Upper lobe of left lung (tissue), 6 donors: ENCODE measurements at regions not wholly inside any gene's neighbourhood (a gene's known extent, or its start where the extent isn't known, plus 50 kb on each side); places are given as distances from the start of the nearest gene placed in this dataset.

Experiments used
- ATAC-seq, 2 donors: fragments of 200-7000 bp; cut with Tn5 transposase; one replicate each; pipeline ENCODE4 v1.9.1; 2022; ENCODE audit warnings: mild to moderate bottlenecking in 2 of 2, moderate library complexity in 2 of 2; ENCODE audit not compliant: low FRiP score in 2 of 2
- DNase-seq, 2 donors: peaks; one replicate each; pipeline ENCODE4 v3.0.0-alpha.2; 2019 to 2020
- H3K27ac ChIP-seq, 4 donors: fragments of 200-600 bp; sonication (generic); one replicate each; pipeline ENCODE4 v1.5.1; 2016 to 2019
- H3K27me3 ChIP-seq, 4 donors: fragments of 200-600 bp; sonication (generic); one replicate each; pipeline ENCODE4 v1.5.1; 2017 to 2019
- H3K36me3 ChIP-seq, 4 donors: fragments of 200-600 bp; sonication (generic); one replicate each; pipeline ENCODE4 v1.5.1; 2016 to 2019
- H3K4me1 ChIP-seq, 4 donors: fragments of 200-600 bp; sonication (generic); one replicate each; pipeline ENCODE4 v1.5.1; 2018 to 2019
- H3K4me3 ChIP-seq, 4 donors: fragments of 200-600 bp; sonication (generic); one replicate each; pipeline ENCODE4 v1.5.1; 2017 to 2019; ENCODE audit warnings: mild to moderate bottlenecking in 2 of 4, moderate library complexity in 1 of 4
- H3K9me3 ChIP-seq, 4 donors: fragments of 200-600 bp; sonication (generic); one replicate each; pipeline ENCODE4 v1.5.1; 2018 to 2019
- EP300 ChIP-seq, 4 donors: sonication (generic); formaldehyde crosslinking; IDR thresholded peaks; one replicate each; pipeline ENCODE4 v1.5.1; 2017; ENCODE audit warnings: antibody characterized with exemption in 4 of 4, control low read depth in 2 of 4
- POLR2A ChIP-seq, 4 donors: fragments of 450-650 bp; IDR thresholded peaks; one replicate each; pipeline ENCODE4 v1.5.1; 2016 to 2017; ENCODE audit warnings: antibody characterized with exemption in 4 of 4, mild to moderate bottlenecking in 2 of 4
- POLR2AphosphoS5 ChIP-seq, 2 donors: sonication (generic); formaldehyde crosslinking; IDR thresholded peaks; one replicate each; pipeline ENCODE4 v1.5.1; 2017; ENCODE audit warnings: antibody characterized with exemption in 2 of 2
- WGBS, 2 donors: methylation state at CpG; one replicate each; pipeline ENCODE4 v1.1.5; 2017 to 2018; 5-methylcytosine and 5-hydroxymethylcytosine counted together
- TF ChIP-seq, protein P1 (sequence below), 6 experiments: fragments of 450-650 bp in 4 of 6; fragments of 200-600 bp in 2 of 6; sonication (generic) in 2 of 6; IDR thresholded peaks; one replicate each; pipeline ENCODE4 v1.5.1; 2016 to 2019; ENCODE audit warnings: antibody characterized with exemption in 6 of 6
- donor health status: DM: no; HTN: no; CAD: no; lungs with moderate emphysema.
- donor health status: DM: no; HTN: yes; CAD: no; lungs with severe emphysema.

DNA sequence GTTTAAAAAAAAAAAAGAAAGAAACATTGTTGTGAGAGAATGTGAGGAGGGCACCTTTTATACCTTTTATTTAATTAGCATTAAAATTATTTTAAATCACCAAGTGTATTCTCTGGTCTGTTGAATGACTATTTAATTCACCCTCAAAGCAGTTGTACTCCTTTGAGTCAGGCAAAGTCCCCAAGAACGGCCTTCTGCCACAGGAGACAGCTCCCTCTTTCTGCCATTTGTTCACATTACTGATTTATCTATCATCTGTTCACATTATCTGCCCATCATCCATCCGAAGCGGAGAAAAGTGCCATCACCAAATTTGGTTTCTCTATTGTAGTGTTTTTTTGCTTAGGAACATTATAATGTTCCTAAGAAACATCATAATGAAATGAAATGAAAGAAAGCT is 240.7 kb upstream of the DPP10 start:
- WGBS, 2 donors: 72 to 78% methylated on average over 3 of the region's 3 CpGs
- H3K4me3 ChIP-seq: no peak overlapping the region
- H3K27ac ChIP-seq: no peak overlapping the region
- DNase-seq: no peak
- H3K27me3 ChIP-seq: no peaks in the 10 kb centered on the region
- H3K36me3 ChIP-seq: no peaks in the 10 kb centered on the region
- ATAC-seq: no peak
- H3K4me1 ChIP-seq: no peaks in the 10 kb centered on the region
- no peak for TF ChIP-seq POLR2AphosphoS5 (IDR thresholded peaks at IDR 0.05)
- TF ChIP-seq EP300 (IDR thresholded peaks at IDR 0.05): no peak
- TF ChIP-seq, protein P1, sequence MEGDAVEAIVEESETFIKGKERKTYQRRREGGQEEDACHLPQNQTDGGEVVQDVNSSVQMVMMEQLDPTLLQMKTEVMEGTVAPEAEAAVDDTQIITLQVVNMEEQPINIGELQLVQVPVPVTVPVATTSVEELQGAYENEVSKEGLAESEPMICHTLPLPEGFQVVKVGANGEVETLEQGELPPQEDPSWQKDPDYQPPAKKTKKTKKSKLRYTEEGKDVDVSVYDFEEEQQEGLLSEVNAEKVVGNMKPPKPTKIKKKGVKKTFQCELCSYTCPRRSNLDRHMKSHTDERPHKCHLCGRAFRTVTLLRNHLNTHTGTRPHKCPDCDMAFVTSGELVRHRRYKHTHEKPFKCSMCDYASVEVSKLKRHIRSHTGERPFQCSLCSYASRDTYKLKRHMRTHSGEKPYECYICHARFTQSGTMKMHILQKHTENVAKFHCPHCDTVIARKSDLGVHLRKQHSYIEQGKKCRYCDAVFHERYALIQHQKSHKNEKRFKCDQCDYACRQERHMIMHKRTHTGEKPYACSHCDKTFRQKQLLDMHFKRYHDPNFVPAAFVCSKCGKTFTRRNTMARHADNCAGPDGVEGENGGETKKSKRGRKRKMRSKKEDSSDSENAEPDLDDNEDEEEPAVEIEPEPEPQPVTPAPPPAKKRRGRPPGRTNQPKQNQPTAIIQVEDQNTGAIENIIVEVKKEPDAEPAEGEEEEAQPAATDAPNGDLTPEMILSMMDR (IDR thresholded peaks at IDR 0.05): no peak
- TF ChIP-seq POLR2A (IDR thresholded peaks at IDR 0.05): no peak
- H3K9me3 ChIP-seq: no peaks in the 10 kb centered on the region

DNA sequence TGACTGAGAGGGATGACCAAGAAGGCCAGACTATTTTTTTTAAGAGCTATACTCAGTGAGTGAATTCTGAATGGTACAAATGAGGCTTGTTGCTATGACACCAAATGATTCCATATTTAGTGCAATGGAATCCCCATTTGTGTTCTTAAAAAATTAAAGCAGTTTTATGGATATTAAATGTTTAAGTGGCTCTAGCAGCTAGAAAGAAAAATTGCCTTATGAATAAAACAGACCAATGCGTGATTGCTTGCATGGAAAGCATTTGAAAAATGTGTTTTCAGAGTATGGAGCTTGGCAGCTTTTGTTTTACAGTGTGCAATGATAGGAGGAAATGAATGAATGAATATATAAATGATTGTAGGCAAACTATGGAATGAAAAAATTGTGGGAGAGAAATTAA is 238.8 kb upstream of the DPP10 start:
- 90 to 93% methylated on average over 1 of the region's 1 CpG for WGBS, 2 donors
- Histone ChIP-seq H3K4me3 (no peak overlapping the region), H3K27ac (no peak overlapping the region), H3K27me3 (no peaks in the 10 kb centered on the region), H3K9me3 (no peaks in the 10 kb centered on the region), H3K4me1 (no peaks in the 10 kb centered on the region), H3K36me3 (no peaks in the 10 kb centered on the region)
- no peak for DNase-seq
- TF ChIP-seq POLR2A (IDR thresholded peaks at IDR 0.05): no peak
- TF ChIP-seq POLR2AphosphoS5 (IDR thresholded peaks at IDR 0.05): no peak
- no peak for ATAC-seq

DNA sequence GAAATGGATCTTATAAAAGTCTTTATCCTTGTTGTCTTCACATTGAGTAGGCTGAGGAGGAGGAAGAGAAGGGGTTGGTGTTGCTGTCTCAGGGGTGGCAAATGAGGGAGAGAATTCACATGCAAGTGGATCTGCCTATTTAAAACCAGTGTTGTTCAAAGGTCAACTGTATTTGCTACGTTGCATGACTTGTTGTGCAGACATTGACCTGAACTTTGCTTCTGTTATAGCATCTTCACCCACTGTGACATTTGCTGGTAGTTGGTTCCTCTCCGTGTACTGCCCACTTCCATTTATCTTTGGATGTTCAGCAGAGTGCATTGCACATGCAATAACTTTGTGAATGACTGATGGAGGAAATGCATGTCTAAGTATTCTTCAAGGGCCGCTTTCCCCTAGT is 228.6 kb upstream of the DPP10 start:
- 76 to 82% methylated on average over 3 of the region's 3 CpGs for WGBS, 2 donors
- Histone ChIP-seq H3K27me3 (no peaks in the 10 kb centered on the region), H3K27ac (no peak overlapping the region)

DNA sequence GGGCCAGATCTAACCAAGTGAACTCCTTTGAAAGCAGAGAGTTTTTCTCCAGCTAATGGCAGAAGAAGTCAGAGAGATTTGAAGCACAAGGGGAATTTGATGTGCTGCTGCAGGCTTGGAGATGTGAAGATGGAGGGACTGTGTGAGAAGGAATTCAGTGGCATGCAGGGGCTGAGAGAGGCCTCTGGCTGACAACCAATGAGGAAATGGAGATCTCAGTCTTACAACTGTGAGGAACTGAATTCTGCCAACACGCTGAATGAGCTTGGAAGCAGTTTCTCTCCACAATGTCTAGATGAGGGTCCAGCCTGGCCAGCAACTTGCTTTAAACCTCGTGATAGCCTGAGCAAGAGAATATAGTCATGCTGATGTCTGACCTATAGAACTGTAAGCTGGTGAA is 224.1 kb upstream of the DPP10 start:
- H3K9me3 ChIP-seq: no peaks in the 10 kb centered on the region
- no peaks in the 10 kb centered on the region for H3K36me3 ChIP-seq
- TF ChIP-seq, protein P1 (IDR thresholded peaks at IDR 0.05): no peak
- TF ChIP-seq EP300 (IDR thresholded peaks at IDR 0.05) (no peak), POLR2A (IDR thresholded peaks at IDR 0.05) (no peak), POLR2AphosphoS5 (IDR thresholded peaks at IDR 0.05) (no peak)
- H3K4me1 ChIP-seq: no peaks in the 10 kb centered on the region
- H3K27me3 ChIP-seq: no peaks in the 10 kb centered on the region
- DNase-seq (no peak), ATAC-seq (no peak)
- WGBS, 2 donors: 49 to 52% methylated on average over 2 of the region's 2 CpGs
- no peak overlapping the region for H3K4me3 ChIP-seq
- no peak overlapping the region for H3K27ac ChIP-seq

More for the DNA sequence above, 228.6 kb upstream of the DPP10 start:
- TF ChIP-seq EP300 (IDR thresholded peaks at IDR 0.05) (no peak), POLR2A (IDR thresholded peaks at IDR 0.05) (no peak), POLR2AphosphoS5 (IDR thresholded peaks at IDR 0.05) (no peak)
- TF ChIP-seq, protein P1 (IDR thresholded peaks at IDR 0.05): no peak
- Histone ChIP-seq H3K36me3 (no peaks in the 10 kb centered on the region), H3K9me3 (no peaks in the 10 kb centered on the region), H3K4me1 (no peaks in the 10 kb centered on the region), H3K4me3 (no peak overlapping the region)
- no peak for ATAC-seq
- no peak for DNase-seq

DNA sequence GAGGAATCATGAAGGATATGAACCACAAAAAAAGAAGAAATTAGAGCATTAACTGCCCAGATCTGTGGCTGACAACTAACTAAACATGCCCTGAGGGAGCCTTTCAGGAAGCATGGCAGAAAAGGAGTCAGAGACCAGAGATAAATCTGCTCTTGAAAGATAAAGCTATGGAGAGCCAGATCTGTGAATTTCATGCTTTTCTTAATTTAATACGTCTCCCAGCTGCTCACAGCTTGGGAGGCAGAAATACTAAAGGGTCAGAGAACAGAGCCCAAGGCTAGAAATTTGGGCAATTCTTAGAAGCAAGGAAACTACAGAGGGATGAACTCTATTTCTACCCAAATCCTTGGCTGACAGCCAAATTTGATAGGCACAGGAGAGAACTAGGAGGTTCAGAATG is 223.0 kb upstream of the DPP10 start:
- DNase-seq: no peak
- H3K27ac ChIP-seq: no peak overlapping the region
- 23 to 50% methylated on average over 1 of the region's 1 CpG for WGBS, 2 donors

More for the DNA sequence above, 223.0 kb upstream of the DPP10 start:
- Histone ChIP-seq H3K9me3 (no peaks in the 10 kb centered on the region), H3K4me1 (no peaks in the 10 kb centered on the region), H3K27me3 (no peaks in the 10 kb centered on the region), H3K36me3 (no peaks in the 10 kb centered on the region), H3K4me3 (no peak overlapping the region)
- ATAC-seq: no peak
- TF ChIP-seq POLR2A (IDR thresholded peaks at IDR 0.05) (no peak), EP300 (IDR thresholded peaks at IDR 0.05) (no peak), POLR2AphosphoS5 (IDR thresholded peaks at IDR 0.05) (no peak)
- TF ChIP-seq, protein P1 (IDR thresholded peaks at IDR 0.05): no peak
